ENCODE measurements at regions not wholly inside any gene's neighbourhood (a gene's known extent, or its start where the extent isn't known, plus 50 kb on each side); places are given as distances from the start of the nearest gene placed in this dataset.
A peak's percentile ranks its signal among the peaks of the same experiment; 100 is the strongest.
"Not testable (repeated sequence)": the region's sequence is repeated elsewhere in the genome, so short reads cannot be mapped to it uniquely, and the experiment has no call there.

DNA sequence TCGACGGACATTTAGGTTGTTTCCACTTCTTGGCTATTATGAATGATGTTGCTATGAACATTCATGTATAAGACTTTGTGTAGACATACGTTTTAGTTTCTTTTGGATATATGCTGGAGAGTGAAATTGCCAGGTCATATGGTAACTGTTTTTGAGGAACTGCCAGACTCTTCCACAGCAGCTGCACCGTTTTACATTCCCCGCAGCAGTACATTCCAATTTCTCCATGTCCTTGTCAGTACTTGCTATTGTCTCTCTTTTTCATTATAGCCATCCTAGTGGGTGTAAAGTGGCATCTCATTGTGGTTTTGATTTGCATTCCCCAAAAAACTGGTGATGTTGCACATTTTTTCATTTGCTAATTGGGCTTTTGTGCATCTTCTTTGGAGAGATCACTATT, 73.1 kb upstream of the GARIN1A start:
- H3F3A ChIP-seq (ENCODE audit: insufficient read depth, low read length, poor library complexity, severe bottlenecking); H4K20me1 ChIP-seq (ENCODE audit: insufficient read depth); H3K36me3 ChIP-seq (ENCODE audit: insufficient read depth, low read length); H3K27me3 ChIP-seq (ENCODE audit: insufficient read depth, low read depth, low read length); H3K4me3 ChIP-seq (ENCODE audit: low read length); H3K4me2 ChIP-seq (ENCODE audit: low read length); H3K27ac ChIP-seq (ENCODE audit: low read length); H3K79me2 ChIP-seq (replicated peaks; ENCODE audit: insufficient read depth, low read length); H2AFZ ChIP-seq (ENCODE audit: low read depth, low read length); H3K9ac ChIP-seq (ENCODE audit: low read length); H3K9me3 ChIP-seq (ENCODE audit: low read length); H3K9me2 ChIP-seq (ENCODE audit: insufficient read depth, low read length): not testable (repeated sequence)

DNA sequence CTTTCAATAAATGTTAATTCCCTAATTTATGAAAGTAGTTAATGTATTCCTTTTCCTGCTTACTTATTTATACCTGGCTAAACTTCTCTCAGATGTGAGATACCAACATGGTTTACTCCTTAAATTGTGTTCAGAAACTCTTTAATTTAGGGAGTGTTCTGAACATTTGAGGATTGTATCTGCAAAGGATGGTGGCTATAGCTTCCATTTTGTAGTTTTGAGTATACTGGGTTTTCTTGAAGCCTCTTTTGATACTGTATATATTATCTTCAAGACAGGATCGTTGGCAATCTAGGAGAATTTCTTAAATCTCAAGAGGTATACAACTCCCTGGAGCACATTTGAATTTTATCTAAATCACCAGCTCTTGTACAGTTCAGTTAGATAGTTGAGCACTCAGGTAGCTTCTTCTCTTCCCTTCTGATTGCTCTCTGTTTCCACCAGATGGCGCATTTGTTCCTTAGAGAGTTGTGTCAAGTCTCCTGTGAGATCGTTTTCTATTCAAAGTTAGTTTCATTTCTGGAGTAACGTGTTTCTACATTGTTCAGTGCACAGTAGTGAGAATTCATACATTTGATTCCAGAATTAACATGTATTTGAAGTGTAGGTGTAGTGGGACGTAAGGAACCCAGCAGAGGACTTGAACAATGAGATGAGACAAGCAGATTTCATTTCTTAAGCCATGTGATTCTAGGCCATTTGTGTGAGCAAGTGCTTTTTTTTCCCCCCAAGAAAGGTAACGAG, 63.2 kb upstream of the GARIN1A start:
- not testable (repeated sequence) for H2AFZ ChIP-seq (ENCODE audit: low read depth, low read length); H3K9me3 ChIP-seq (ENCODE audit: low read length); H4K20me1 ChIP-seq (ENCODE audit: insufficient read depth); H3K79me2 ChIP-seq (replicated peaks; ENCODE audit: insufficient read depth, low read length); H3K27ac ChIP-seq (ENCODE audit: low read length); H3K9ac ChIP-seq (ENCODE audit: low read length); H3F3A ChIP-seq (ENCODE audit: insufficient read depth, low read length, poor library complexity, severe bottlenecking); H3K27me3 ChIP-seq (ENCODE audit: insufficient read depth, low read depth, low read length); H3K4me3 ChIP-seq (ENCODE audit: low read length); H3K36me3 ChIP-seq (ENCODE audit: insufficient read depth, low read length); H3K4me2 ChIP-seq (ENCODE audit: low read length); H3K9me2 ChIP-seq (ENCODE audit: insufficient read depth, low read length)
- TF ChIP-seq, protein P1, sequence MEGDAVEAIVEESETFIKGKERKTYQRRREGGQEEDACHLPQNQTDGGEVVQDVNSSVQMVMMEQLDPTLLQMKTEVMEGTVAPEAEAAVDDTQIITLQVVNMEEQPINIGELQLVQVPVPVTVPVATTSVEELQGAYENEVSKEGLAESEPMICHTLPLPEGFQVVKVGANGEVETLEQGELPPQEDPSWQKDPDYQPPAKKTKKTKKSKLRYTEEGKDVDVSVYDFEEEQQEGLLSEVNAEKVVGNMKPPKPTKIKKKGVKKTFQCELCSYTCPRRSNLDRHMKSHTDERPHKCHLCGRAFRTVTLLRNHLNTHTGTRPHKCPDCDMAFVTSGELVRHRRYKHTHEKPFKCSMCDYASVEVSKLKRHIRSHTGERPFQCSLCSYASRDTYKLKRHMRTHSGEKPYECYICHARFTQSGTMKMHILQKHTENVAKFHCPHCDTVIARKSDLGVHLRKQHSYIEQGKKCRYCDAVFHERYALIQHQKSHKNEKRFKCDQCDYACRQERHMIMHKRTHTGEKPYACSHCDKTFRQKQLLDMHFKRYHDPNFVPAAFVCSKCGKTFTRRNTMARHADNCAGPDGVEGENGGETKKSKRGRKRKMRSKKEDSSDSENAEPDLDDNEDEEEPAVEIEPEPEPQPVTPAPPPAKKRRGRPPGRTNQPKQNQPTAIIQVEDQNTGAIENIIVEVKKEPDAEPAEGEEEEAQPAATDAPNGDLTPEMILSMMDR (IDR thresholded peaks at IDR 0.05; ENCODE audit: poor library complexity, severe bottlenecking): peak; percentile 75
- peak; percentile 80 for TF ChIP-seq SMC3 (conservative IDR thresholded peaks at IDR 0.05; ENCODE audit: poor library complexity)
- TF ChIP-seq RAD21 (conservative IDR thresholded peaks at IDR 0.05): peak; percentile 68

DNA sequence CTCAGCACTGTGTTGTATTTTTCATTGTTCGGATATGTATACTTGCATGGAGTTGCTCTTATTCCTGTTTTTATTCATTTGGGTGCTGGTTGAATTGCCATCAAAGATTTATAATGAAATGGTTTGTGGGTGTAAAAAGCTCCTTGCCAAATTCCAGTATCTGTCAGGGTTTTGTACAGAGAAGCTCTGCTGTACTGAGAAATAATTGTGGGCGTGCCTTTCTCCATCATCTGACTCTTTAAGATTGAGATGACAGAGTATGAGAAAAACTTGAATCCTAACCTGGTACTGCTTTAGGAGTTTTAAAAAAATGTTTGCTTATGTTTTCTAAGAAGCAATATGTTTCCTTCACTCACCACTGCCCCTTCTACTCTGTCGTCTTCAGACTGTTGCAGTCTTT, 58.7 kb upstream of the GARIN1A start:
- H3F3A ChIP-seq (ENCODE audit: insufficient read depth, low read length, poor library complexity, severe bottlenecking); H4K20me1 ChIP-seq (ENCODE audit: insufficient read depth); H3K4me2 ChIP-seq (ENCODE audit: low read length); H2AFZ ChIP-seq (ENCODE audit: low read depth, low read length); H3K4me3 ChIP-seq (ENCODE audit: low read length); H3K9ac ChIP-seq (ENCODE audit: low read length); H3K27me3 ChIP-seq (ENCODE audit: insufficient read depth, low read depth, low read length); H3K36me3 ChIP-seq (ENCODE audit: insufficient read depth, low read length); H3K27ac ChIP-seq (ENCODE audit: low read length); H3K9me3 ChIP-seq (ENCODE audit: low read length); H3K9me2 ChIP-seq (ENCODE audit: insufficient read depth, low read length); H3K79me2 ChIP-seq (replicated peaks; ENCODE audit: insufficient read depth, low read length): not testable (repeated sequence)

DNA sequence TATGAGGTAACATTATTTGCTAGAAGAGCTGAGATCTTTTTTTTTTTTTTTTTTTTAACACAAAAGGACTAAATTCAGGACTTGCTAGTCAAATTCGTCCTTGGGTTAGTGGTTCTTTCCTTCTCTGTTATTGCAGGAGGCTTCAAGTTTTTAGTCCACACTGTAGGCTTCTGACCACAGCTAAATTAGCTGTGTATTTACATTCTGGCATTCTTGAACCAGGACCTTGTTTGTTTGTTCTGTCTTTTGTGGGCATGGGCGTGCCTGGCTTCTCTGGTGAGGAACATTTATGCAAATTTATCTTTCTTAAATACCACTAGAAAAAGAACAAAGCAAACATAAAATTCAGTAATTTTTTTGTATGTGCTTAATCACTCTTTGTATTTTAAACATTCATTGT, 57.3 kb upstream of the GARIN1A start:
- not testable (repeated sequence) for H3F3A ChIP-seq (ENCODE audit: insufficient read depth, low read length, poor library complexity, severe bottlenecking); H3K4me3 ChIP-seq (ENCODE audit: low read length); H3K27ac ChIP-seq (ENCODE audit: low read length); H3K79me2 ChIP-seq (replicated peaks; ENCODE audit: insufficient read depth, low read length); H3K9me3 ChIP-seq (ENCODE audit: low read length); H3K9me2 ChIP-seq (ENCODE audit: insufficient read depth, low read length); H3K4me2 ChIP-seq (ENCODE audit: low read length); H2AFZ ChIP-seq (ENCODE audit: low read depth, low read length); H3K36me3 ChIP-seq (ENCODE audit: insufficient read depth, low read length); H3K9ac ChIP-seq (ENCODE audit: low read length); H3K27me3 ChIP-seq (ENCODE audit: insufficient read depth, low read depth, low read length); H4K20me1 ChIP-seq (ENCODE audit: insufficient read depth)

DNA sequence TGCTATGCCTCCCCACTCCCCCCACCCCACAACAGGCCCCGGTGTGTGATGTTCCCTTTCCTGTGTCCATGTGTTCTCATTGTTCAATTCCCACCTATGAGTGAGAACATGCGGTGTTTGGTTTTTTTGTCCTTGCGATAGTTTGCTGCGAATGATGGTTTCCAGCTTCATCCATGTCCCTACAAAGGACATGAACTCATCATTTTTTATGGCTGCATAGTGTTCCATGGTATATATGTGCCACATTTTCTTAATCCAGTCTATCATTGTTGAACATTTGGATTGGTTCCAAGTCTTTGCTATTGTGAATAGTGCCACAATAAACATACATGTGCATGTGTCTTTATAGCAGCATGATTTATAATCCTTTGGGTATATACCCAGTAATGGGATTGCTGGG, 55.3 kb upstream of the GARIN1A start:
- H3K9me2 ChIP-seq (ENCODE audit: insufficient read depth, low read length); H2AFZ ChIP-seq (ENCODE audit: low read depth, low read length); H3F3A ChIP-seq (ENCODE audit: insufficient read depth, low read length, poor library complexity, severe bottlenecking); H3K27ac ChIP-seq (ENCODE audit: low read length); H3K9me3 ChIP-seq (ENCODE audit: low read length); H3K4me3 ChIP-seq (ENCODE audit: low read length); H3K9ac ChIP-seq (ENCODE audit: low read length); H3K4me2 ChIP-seq (ENCODE audit: low read length); H3K36me3 ChIP-seq (ENCODE audit: insufficient read depth, low read length); H3K27me3 ChIP-seq (ENCODE audit: insufficient read depth, low read depth, low read length); H3K79me2 ChIP-seq (replicated peaks; ENCODE audit: insufficient read depth, low read length); H4K20me1 ChIP-seq (ENCODE audit: insufficient read depth): not testable (repeated sequence)

All from neural cell (in vitro differentiated cells).